Cardiac septum (tissue), 1 donor: ENCODE measurements at regions not wholly inside any gene's neighbourhood (a gene's known extent, or its start where the extent isn't known, plus 50 kb on each side); places are given as distances from the start of the nearest gene placed in this dataset.
"Not testable (repeated sequence)": the region's sequence is repeated elsewhere in the genome, so short reads cannot be mapped to it uniquely, and the experiment has no call there.

Source experiments
- DNase-seq: peaks from one replicate; pipeline ENCODE4 v3.0.0-alpha.2; 2020; ENCODE audit warnings: low spot score
- intact Hi-C: fragments of 100-400 bp; cut with DNase I; formaldehyde crosslinking; loops from one replicate; pipeline ENCODE4 v1.14.0; 2022
- donor health status: DM: no; HTN: no; CAD: no.

DNA sequence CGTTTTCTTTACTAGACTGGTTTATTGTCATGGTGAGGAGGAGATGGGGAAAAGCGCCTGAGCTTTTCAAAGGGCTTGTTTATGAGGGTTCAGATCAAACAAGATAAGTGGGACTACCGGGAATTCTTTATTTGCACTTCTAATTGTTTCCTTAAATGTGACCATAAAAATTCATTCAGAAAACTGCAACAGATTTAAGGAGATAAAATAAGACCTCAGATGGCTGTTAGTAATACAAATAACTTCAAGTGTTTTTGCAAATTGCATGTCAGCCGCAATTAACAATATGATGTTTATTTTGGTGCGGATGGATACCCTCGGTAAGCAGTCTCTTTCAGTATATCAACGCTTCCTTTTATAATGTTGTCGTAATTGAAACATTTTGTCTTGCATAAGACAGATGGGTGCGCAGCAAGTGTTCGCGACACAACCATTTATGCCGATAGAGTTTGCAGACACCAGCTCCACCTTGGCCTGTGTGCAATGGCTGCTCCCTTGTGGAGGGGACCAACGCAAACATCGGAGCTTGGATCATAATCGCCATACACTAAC lies 151.0 kb downstream of the C4orf33 start:
- DNase-seq = no peak

GRCh38 chr4:129248621-129249020 lies 152.7 kb downstream of the C4orf33 start:
- intact Hi-C loops = no loop called here
- no peak for DNase-seq

More for the DNA sequence above, 151.0 kb downstream of the C4orf33 start:
- intact Hi-C loops = no loop called here

- intact Hi-C loops = no loop called here
- DNase-seq = no peak
Measured at GRCh38 chr4:129254126-129254525, 158.2 kb downstream of the C4orf33 start.

- no peak for DNase-seq
- intact Hi-C loops = no loop called here
Measured at GRCh38 chr4:129254526-129254925, 158.6 kb downstream of the C4orf33 start.

DNA sequence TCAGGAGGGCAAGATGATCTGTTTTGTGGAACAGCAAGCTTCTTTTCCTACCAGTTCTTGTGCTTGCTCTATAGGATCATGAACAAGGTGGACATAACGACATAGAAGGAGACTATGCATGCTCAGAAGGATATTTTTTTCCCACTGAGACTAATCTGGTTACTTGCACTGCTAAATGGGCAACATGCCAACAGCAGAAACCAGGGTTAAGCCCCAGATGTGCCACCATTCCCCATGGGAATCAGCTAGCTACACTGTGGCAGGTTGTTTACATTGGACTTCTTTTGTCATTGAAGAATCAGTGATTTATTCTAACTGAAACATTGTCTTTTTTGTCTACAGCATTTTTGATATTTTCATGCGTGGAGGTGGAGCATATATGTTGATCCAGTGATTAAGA lies 165.6 kb downstream of the C4orf33 start:
- no peak for DNase-seq
- intact Hi-C loops = no loop called here

DNA sequence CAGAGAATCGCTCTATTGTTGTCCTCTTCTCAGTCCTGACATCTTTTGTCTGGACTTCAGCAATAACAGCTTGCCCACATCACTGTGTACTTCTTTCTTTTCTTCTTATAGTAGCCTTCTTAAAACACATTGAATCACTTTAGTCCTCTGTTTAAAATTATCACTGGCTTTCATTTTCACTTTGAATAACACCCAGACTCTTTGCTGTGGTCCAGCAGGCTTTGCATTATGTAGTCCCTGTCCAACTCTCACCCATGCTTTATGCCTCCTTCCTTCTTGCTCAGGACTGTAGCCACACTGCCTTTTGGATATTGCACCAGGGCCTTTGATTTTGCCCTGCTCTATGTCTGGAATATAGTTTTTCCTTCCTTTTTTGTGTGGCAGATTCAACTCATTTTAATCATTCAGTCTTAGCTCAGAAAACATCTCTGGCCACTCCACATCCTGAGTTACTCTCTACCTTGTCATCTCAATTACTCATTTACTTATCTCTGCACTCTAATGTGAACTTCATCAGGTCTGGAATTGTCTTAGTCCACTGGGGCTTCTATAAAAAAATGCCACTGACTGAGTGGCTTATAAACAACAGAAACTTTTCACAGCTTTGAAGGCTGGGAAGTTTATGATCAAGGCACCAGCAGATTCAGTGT lies 168.2 kb downstream of the C4orf33 start:
- no peak for DNase-seq
- intact Hi-C loops = no loop called here

DNA sequence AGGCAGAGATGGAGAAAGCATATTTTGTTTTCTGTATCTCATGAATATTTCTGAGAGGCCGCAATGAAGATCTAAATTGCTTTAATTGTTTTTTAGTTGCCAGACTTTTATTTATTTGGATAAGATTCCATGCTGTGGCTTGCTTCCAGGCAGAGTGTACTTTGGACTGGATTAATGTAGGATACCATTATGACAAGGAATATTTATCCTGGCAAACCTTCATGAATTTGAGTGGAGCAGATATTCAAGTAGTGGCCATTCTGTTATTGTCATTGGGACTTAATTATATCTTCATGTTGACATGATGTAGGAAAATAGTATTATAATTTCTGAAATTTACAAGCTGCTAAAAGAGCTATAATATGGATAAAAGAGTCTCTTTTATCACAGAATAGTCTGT lies 182.9 kb downstream of the C4orf33 start:
- intact Hi-C loops = no loop called here

GRCh38 chr4:129282293-129282692 lies 186.3 kb downstream of the C4orf33 start:
- intact Hi-C loops = no loop called here
- DNase-seq = no peak

More for the DNA sequence above, 182.9 kb downstream of the C4orf33 start:
- no peak for DNase-seq

DNA sequence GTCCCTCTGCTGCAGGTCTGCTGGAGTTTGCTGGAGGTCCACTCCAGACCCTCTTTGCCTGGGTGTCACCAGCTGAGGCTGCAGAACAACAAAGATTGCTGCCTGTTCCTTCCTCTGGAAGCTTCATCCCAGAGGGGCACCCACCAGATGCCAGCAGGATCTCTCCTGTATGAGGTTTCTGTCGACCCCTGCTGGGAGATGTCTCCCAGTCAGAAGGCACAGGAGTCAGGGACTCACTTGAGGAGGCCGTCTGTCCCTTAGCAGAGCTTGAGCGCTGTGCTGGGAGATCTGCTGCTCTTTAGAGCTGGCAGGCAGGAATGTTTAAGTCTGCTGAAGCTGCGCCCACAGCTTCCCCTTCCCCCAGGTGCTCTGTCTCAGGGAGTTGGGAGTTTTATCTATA lies 196.2 kb downstream of the C4orf33 start:
- intact Hi-C loops, DNase-seq: not testable (repeated sequence)

DNA sequence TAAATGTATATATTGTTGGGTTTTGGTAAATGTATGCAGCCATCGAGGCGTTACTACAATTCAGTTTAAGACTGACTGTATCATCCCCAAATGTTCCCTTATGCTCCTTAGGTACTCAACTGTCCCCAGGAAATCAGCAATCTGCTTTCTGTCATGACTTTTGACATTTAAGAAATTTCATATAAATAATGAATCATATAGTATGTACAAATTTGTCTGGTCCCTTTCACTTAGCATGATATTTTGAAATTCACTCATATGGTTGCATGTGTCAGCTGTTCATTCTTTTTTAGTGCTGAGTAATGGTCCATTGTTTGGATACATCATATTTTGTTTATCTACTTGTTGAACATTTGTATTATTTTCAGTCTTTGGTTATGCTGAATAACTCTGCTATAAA lies 218.8 kb downstream of the C4orf33 start:
- intact Hi-C loops = no loop called here
- no peak for DNase-seq

DNA sequence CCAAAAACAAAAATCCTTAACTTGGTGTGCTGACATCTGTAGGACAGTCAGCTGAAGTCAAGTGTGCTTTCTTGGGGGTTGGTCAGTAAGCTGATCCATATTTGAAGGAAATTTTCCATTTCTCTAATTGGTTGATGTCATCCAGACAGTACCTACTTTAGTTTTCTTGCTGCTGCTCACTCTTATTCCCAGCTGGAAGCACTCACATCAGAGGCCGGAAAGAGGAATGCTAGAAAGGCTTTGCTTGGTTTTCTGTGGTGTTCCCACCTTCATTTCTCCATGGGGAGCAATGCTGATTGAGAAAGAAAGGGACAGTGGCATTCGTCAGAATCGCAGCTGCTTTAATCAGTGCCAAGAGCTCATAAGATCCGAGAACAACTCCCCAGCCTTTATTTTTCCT lies 227.0 kb downstream of the C4orf33 start:
- DNase-seq = no peak
- intact Hi-C loops = no loop called here

DNA sequence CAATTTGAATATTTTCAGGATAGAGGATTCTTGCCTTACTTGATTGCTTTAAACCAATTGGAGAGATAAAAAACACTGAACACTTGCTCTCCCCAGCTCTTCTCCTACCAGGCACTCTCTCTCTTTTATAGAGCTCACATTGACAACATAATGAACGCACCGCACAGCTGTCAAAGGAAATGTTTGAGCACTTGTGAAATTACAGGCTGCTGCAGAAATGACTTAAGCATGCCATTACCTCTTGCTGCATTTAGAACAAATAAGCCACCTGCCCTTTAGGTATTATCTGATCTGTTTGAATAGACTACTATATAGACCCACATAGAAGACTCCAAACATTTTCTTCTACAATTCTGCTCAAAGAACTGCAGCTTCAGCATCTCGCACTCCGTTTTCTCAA lies 227.7 kb downstream of the C4orf33 start:
- intact Hi-C loops = no loop called here
- no peak for DNase-seq

DNA sequence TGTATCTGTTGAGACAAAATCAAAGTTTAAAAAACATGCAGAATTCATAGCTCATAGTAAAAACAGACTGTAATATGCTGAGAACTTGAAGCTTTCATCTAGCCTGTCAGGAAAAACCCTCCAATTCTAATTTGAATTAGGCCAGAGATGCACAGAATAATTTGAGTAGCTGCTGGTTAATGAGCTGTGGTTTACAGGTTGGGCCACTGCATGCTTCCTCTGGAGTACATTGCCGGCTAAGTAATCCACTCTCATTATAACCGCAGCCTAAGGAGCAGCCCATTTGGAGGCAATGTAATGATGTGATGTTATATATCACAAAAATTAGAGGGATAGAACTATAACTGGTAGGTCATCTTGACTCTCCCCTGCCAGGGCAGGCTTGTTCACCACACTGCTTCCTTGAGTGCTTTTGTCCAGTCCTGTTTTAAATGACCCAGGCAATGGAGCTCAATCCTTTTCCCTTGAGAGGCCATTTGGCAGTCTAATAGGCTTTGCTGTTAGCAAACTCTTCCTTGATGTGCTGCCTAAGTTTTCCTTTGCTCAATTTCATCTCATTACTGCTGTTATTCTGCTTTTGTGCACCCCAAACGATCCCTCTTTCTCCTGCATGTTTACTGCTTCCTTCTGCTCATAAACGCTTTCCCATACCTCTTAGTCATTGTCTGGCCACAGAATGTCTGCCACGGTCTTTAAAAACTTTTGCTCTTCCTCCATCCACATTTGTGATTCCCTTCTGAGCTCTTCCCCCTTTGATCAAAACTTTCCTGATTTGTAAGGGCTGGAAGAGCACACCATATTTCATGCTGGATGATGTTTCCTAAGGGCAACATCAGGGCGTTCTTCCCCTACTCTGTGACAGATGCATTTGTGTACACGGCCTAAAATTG lies 230.9 kb downstream of the C4orf33 start:
- DNase-seq = no peak
- intact Hi-C loops = no loop called here

- no peak for DNase-seq
Measured at GRCh38 chr4:129327637-129328036, 231.7 kb downstream of the C4orf33 start.

DNA sequence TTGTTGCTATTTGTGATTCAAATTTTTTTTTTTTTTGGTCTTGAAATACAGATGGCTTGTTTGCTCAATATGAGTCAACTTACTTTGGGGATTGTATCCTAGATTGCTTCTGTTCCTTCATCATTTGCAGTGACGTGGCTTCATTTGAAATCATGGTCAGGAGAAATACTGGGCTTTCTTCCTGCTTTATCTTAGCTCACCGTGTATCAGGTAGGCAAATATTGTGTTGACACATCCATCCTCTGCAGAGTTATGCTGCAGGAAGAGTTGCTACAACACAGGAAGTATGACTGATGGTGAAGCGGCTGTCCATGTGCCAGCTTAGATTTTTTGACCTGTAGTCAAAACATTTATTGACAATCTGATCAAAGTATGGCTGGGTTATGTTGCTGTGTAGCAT lies 232.2 kb downstream of the C4orf33 start:
- intact Hi-C loops = no loop called here
- DNase-seq = no peak

More at GRCh38 chr4:129327637-129328036, 231.7 kb downstream of the C4orf33 start:
- intact Hi-C loops = no loop called here

DNA sequence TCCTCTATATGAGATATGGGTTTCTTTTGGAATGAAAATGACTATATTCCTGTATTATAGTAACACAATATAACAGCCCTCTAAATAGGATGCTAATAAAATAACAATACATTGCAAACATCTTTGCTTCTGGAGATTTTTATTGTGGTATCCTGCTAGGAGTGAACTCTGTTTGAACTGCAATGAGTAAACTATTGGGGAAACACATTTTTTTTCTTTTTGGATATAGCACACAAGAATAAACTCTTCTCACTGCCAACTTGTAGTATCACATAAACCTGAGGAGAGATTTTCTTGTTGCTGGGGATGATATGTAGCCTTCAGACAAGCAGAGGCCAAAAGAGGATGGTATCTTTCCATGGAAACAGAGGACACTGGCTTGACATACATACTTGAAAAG lies 238.2 kb downstream of the C4orf33 start:
- intact Hi-C loops = no loop called here
- no peak for DNase-seq

GRCh38 chr4:129335276-129335675 lies 239.3 kb downstream of the C4orf33 start:
- no peak for DNase-seq
- intact Hi-C loops = no loop called here

- no peak for DNase-seq
- intact Hi-C loops = no loop called here
Measured at GRCh38 chr4:129335818-129336217, 239.9 kb downstream of the C4orf33 start.

- intact Hi-C loops = no loop called here
- no peak for DNase-seq
Measured at GRCh38 chr4:129336457-129337227, 240.7 kb downstream of the C4orf33 start.

DNA sequence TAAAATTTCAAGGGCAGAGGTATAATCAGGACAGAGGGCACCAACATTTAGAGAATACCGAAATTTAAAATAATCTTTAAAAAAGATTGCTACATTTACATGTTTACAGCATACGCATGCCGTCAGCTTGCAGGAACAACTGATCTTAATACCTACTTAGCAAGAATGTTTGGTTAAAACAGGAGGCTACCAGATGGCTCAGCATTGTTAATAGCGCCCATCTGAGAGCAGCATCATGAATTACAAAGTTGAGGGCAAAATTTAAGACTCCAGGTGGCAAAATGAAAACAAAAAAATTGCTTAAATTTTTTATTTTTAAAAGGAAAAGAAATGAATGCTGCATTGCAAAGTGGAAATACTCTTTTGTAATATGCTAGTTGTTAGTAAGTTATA lies 241.3 kb downstream of the C4orf33 start:
- intact Hi-C loops = no loop called here
- DNase-seq = no peak
